Testis (tissue), 2 donors: ENCODE measurements at regions not wholly inside any gene's neighbourhood (a gene's known extent, or its start where the extent isn't known, plus 50 kb on each side); places are given as distances from the start of the nearest gene placed in this dataset.

Experiments used
- DNase-seq: peaks from one replicate; pipeline ENCODE4 v3.0.0-alpha.2; 2019
- H3K27ac ChIP-seq, 2 donors: fragments of 200-600 bp; sonication (generic); one replicate each; pipeline ENCODE4 v1.5.1; 2019
- H3K27me3 ChIP-seq: fragments of 200-600 bp; sonication (generic); one replicate; pipeline ENCODE4 v1.5.1; 2019
- H3K36me3 ChIP-seq: fragments of 200-600 bp; sonication (generic); one replicate; pipeline ENCODE4 v1.5.1; 2017; ENCODE audit warnings: low read depth; ENCODE audit errors: missing control alignments
- H3K4me1 ChIP-seq: fragments of 200-600 bp; sonication (generic); one replicate; pipeline ENCODE4 v1.5.1; 2019
- H3K4me3 ChIP-seq, 2 donors: fragments of 200-600 bp; sonication (generic); one replicate each; pipeline ENCODE4 v1.5.1; 2017 to 2019
- H3K9me3 ChIP-seq: fragments of 200-600 bp; sonication (generic); one replicate; pipeline ENCODE4 v1.5.1; 2017
- POLR2A ChIP-seq: fragments of 450-650 bp; IDR thresholded peaks from one replicate; pipeline ENCODE4 v1.6.1; 2017; ENCODE audit warnings: antibody characterized with exemption, mild to moderate bottlenecking, moderate library complexity
- WGBS, 2 donors: methylation state at CpG; one replicate each; pipeline ENCODE4 v1.1.5; 2018; 5-methylcytosine and 5-hydroxymethylcytosine counted together
- intact Hi-C: fragments of 100-400 bp; cut with DNase I; formaldehyde crosslinking; loops from one replicate; pipeline ENCODE4 v1.15.1; 2023; ENCODE audit warnings: low total_unique reads
- TF ChIP-seq, protein P1 (sequence below), 3 experiments: fragments of 450-650 bp in 2 of 3; fragments of 200-600 bp in 1 of 3; sonication (generic) in 1 of 3; IDR thresholded peaks; one replicate each; pipeline ENCODE4 v1.5.1; 2016 to 2019; ENCODE audit warnings: antibody characterized with exemption in 3 of 3, mild to moderate bottlenecking in 2 of 3, moderate library complexity in 1 of 3

GRCh38 chr14:49425921-49426320 is 160.3 kb downstream of the RPS29 start:
- Histone ChIP-seq H3K27me3 (no peaks in the 10 kb centered on the region), H3K36me3 (no peaks in the 10 kb centered on the region), H3K4me3 (no peak overlapping the region), H3K9me3 (no peaks in the 10 kb centered on the region), H3K4me1 (no peaks in the 10 kb centered on the region), H3K27ac (no peak overlapping the region)
- WGBS, 2 donors: 94 to 100% methylated on average over 1 of the region's 1 CpG
- intact Hi-C loops: no loop called here
- TF ChIP-seq POLR2A: no peak
- TF ChIP-seq, protein P1, sequence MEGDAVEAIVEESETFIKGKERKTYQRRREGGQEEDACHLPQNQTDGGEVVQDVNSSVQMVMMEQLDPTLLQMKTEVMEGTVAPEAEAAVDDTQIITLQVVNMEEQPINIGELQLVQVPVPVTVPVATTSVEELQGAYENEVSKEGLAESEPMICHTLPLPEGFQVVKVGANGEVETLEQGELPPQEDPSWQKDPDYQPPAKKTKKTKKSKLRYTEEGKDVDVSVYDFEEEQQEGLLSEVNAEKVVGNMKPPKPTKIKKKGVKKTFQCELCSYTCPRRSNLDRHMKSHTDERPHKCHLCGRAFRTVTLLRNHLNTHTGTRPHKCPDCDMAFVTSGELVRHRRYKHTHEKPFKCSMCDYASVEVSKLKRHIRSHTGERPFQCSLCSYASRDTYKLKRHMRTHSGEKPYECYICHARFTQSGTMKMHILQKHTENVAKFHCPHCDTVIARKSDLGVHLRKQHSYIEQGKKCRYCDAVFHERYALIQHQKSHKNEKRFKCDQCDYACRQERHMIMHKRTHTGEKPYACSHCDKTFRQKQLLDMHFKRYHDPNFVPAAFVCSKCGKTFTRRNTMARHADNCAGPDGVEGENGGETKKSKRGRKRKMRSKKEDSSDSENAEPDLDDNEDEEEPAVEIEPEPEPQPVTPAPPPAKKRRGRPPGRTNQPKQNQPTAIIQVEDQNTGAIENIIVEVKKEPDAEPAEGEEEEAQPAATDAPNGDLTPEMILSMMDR (IDR thresholded peaks at IDR 0.05): no peak
- no peak for DNase-seq

- DNase-seq: no peak
- Histone ChIP-seq H3K27ac (no peak overlapping the region), H3K9me3 (no peaks in the 10 kb centered on the region), H3K27me3 (no peaks in the 10 kb centered on the region), H3K36me3 (no peaks in the 10 kb centered on the region), H3K4me1 (no peaks in the 10 kb centered on the region), H3K4me3 (no peak overlapping the region)
- intact Hi-C loops: no loop called here
- TF ChIP-seq, protein P1 (IDR thresholded peaks at IDR 0.05): no peak
- WGBS, 2 donors: 87 to 91% methylated on average over 4 of the region's 4 CpGs
Observed at GRCh38 chr14:49424436-49425331, 161.5 kb downstream of the RPS29 start.

- H3K4me1 ChIP-seq: no peaks in the 10 kb centered on the region
- TF ChIP-seq, protein P1 (IDR thresholded peaks at IDR 0.05): no peak
- TF ChIP-seq POLR2A: no peak
- no peak overlapping the region for H3K4me3 ChIP-seq
- intact Hi-C loops: no loop called here
- H3K36me3 ChIP-seq: no peaks in the 10 kb centered on the region
- no peak for DNase-seq
- no peaks in the 10 kb centered on the region for H3K27me3 ChIP-seq
- H3K9me3 ChIP-seq: no peaks in the 10 kb centered on the region
- WGBS, 2 donors: 88 to 94% methylated on average over 3 of the region's 3 CpGs
- no peak overlapping the region for H3K27ac ChIP-seq
Observed at GRCh38 chr14:49420201-49420600, 166.0 kb downstream of the RPS29 start.

DNA sequence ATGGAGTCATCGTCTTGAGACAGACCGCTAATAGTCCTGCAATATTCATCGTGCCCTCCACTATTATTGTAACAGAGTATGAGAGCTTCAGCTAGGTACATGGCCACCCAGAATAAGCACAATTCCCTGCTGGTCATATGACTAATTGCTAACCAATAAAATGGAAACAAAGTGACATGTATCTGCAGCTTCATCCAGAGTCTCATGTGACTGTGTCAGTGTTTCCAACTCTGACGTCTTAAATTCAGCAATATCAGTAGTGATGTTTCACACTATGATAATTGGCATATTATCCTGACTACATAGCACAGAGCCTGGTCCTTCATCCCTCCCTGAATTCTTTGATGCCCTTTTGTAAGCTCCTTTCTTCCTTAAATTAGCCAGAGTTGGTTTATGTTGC is 167.4 kb downstream of the RPS29 start:
- Histone ChIP-seq H3K36me3 (no peaks in the 10 kb centered on the region), H3K9me3 (no peaks in the 10 kb centered on the region), H3K27me3 (no peaks in the 10 kb centered on the region), H3K4me3 (no peak overlapping the region), H3K4me1 (no peaks in the 10 kb centered on the region), H3K27ac (no peak overlapping the region)
- no peak for DNase-seq
- no peak for TF ChIP-seq POLR2A
- TF ChIP-seq, protein P1 (IDR thresholded peaks at IDR 0.05): no peak
- 81 to 83% methylated on average over 4 of the region's 4 CpGs for WGBS, 2 donors
- intact Hi-C loops: no loop called here

- no peak for DNase-seq
- Histone ChIP-seq H3K4me3 (no peak overlapping the region), H3K27ac (no peak overlapping the region), H3K27me3 (no peaks in the 10 kb centered on the region), H3K9me3 (no peaks in the 10 kb centered on the region), H3K4me1 (no peaks in the 10 kb centered on the region), H3K36me3 (no peaks in the 10 kb centered on the region)
- TF ChIP-seq, protein P1 (IDR thresholded peaks at IDR 0.05): no peak
- no peak for TF ChIP-seq POLR2A
- intact Hi-C loops: no loop called here
Observed at GRCh38 chr14:49417790-49418189, 168.4 kb downstream of the RPS29 start.
